HUES6 (cell line): ENCODE measurements at regions not wholly inside any gene's neighbourhood (a gene's known extent, or its start where the extent isn't known, plus 50 kb on each side); places are given as distances from the start of the nearest gene placed in this dataset.

Experiments used
- H3K27ac ChIP-seq: 2 replicates; pipeline ENCODE4 v1.7.0; 2013; ENCODE audit warnings: low read depth, mild to moderate bottlenecking, low read length, inconsistent platforms
- H3K27me3 ChIP-seq: 2 replicates; pipeline ENCODE4 v1.6.1; 2013; ENCODE audit warnings: low read length; ENCODE audit not compliant: control insufficient read depth, insufficient read depth
- H3K36me3 ChIP-seq: 2 replicates; pipeline ENCODE4 v1.6.1; 2013; ENCODE audit warnings: low read length; ENCODE audit not compliant: control insufficient read depth, insufficient read depth
- H3K4me1 ChIP-seq: 2 replicates; pipeline ENCODE4 v1.6.1; 2013; ENCODE audit warnings: low read length; ENCODE audit not compliant: control insufficient read depth, insufficient read depth
- H3K4me3 ChIP-seq: 2 replicates; pipeline ENCODE4 v1.5.1; 2013; ENCODE audit warnings: low read depth, low read length
- H3K9ac ChIP-seq: one replicate; pipeline ENCODE4 v1.6.1; 2013; ENCODE audit warnings: mild to moderate bottlenecking, low read length
- H3K9me3 ChIP-seq: 2 replicates; pipeline ENCODE4 v1.6.1; 2013; ENCODE audit warnings: low read depth, low read length; ENCODE audit not compliant: control insufficient read depth, insufficient read depth

DNA sequence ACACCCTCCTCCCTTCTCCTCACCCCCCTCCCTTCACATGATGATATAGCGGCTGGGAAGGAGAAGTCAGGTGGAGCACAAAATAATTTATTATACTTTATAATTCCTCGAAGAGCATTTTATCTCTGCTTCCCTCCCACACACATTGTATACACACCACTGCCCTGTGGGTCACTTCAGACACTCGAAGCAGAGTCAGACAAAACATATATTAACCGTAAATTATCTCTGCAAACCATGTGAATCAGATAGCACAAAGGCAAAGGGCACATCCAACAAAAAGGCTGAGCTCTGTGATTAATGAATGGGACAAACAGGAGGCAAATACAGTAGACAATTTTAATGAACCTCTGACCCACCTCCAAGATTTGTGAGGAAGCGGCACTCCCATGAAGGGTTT lies 450.7 kb downstream of the GALC start:
- Histone ChIP-seq H3K4me3 (no peak overlapping the region), H3K4me1 (no peaks in the 10 kb centered on the region), H3K36me3 (no peaks in the 10 kb centered on the region), H3K27ac (no peak overlapping the region), H3K27me3 (no peaks in the 10 kb centered on the region), H3K9ac (no peak overlapping the region), H3K9me3 (no peaks in the 10 kb centered on the region)

DNA sequence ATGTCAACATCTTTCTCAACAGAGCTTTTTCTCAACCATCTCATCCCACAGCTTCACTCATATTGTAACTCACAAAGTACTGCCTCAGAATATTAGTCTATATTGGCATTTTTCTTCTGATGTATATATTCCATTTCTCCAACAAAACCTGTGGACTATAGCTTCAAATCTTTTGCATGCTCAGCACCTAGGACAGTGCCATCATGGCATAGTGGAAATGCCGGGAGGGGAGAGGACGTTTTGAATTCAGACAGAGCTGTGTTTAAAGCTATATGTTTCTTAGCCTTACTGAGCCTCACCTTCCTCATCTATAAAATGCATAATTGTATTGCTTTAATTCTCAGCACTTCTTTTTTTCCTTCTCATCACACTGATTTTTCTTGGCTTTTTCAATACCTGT lies 452.6 kb downstream of the GALC start:
- Histone ChIP-seq H3K9ac (no peak overlapping the region), H3K27ac (no peak overlapping the region), H3K36me3 (no peaks in the 10 kb centered on the region), H3K4me3 (no peak overlapping the region), H3K4me1 (no peaks in the 10 kb centered on the region), H3K27me3 (no peaks in the 10 kb centered on the region), H3K9me3 (no peaks in the 10 kb centered on the region)

DNA sequence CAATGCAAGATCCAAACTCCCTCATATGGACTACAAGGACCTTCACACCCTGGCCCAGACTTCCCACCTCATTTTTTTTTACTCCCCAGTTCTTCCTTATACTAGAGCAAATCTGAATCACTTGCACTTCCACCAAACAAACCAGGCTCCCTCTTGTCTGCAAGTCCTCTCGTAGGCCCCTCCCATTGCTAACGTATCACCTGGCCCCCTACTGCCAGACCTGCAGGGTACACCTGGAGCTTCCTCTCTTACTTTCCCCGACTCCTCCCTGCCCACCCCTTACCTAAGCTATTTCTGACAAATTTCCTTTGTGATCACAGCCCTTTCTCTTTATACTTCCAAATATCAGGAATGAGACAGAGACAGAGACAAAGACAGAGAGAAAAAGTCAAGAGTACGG lies 463.9 kb downstream of the GALC start:
- no peak overlapping the region for H3K9ac ChIP-seq
- H3K27ac ChIP-seq, result no peak overlapping the region
- H3K27me3 ChIP-seq, result no peaks in the 10 kb centered on the region
- peaks cover 3% of the 10 kb centered on the region; the same call in 1 of the 2 replicates for H3K9me3 ChIP-seq
- no peak overlapping the region for H3K4me3 ChIP-seq
- no peaks in the 10 kb centered on the region for H3K36me3 ChIP-seq
- peaks cover 7% of the 10 kb centered on the region; the same call in 1 of the 2 replicates for H3K4me1 ChIP-seq

DNA sequence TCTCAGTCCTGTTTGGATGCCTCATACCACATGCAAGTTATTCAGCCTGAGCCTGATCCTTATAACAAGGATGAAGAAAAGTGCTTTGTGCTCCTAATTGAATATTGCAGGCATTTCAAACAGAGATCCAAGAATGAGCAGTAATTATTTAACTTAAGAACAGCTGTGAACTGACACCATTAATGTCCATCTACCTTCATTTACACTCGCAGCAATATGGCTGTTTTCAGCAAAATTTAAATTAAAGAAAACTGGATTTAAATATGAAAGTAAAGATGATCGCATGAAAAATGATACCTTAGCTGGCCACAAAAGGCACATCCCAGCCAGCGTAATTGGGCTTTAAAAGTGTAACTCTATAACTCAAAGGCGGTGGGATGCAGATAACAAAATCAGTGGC lies 466.3 kb downstream of the GALC start:
- Histone ChIP-seq H3K4me3 (no peak overlapping the region), H3K9ac (no peak overlapping the region), H3K27me3 (no peaks in the 10 kb centered on the region), H3K36me3 (no peaks in the 10 kb centered on the region), H3K27ac (no peak overlapping the region), H3K9me3 (no peaks in the 10 kb centered on the region), H3K4me1 (peaks cover 7% of the 10 kb centered on the region)

DNA sequence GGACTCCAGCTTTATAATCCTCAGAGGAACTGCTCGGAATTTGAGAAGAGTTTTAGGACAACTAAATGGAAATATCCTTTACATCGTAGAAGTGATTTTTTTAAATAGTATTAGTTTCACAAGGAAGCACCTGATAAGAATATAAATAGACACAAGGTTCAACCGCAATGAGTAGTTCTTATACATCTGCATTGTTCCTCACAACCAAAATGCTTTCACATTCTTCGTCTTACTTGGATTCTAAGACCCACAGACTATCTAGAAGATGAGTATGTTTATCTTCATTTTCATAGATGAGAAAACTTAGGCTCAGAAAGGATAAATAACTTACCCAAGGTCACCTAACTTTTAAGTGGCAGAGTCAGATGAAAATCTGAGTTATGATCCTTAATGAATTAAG lies 469.0 kb downstream of the GALC start:
- H3K4me1 ChIP-seq, result peaks cover 3% of the 10 kb centered on the region; the same call in 1 of the 2 replicates
- H3K9me3 ChIP-seq, result no peaks in the 10 kb centered on the region
- H3K27me3 ChIP-seq, result no peaks in the 10 kb centered on the region
- H3K27ac ChIP-seq, result no peak overlapping the region
- H3K4me3 ChIP-seq, result no peak overlapping the region
- H3K9ac ChIP-seq, result no peak overlapping the region
- H3K36me3 ChIP-seq, result no peaks in the 10 kb centered on the region

DNA sequence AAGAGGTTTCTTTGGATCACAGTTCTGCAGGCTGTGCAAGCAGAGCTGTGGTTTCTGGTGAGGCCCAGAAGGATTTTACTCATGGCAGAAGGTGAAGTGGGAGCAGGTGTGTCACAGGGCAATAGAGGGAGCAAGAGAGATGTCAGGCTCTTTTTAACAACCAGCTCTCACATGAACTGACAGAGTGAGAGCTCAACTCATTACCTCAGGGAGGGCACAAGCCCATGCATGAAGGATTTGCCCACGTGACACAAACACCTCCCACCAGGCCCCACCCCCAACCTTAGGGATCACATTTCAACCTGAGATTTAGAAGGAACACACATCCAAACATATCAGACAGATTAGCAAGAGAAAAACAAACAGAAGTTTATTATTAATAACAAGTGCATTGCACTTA lies 470.4 kb downstream of the GALC start:
- H3K27me3 ChIP-seq, result no peaks in the 10 kb centered on the region
- no peaks in the 10 kb centered on the region for H3K9me3 ChIP-seq
- no peaks in the 10 kb centered on the region; the same call in 1 of the 2 replicates for H3K4me1 ChIP-seq
- H3K9ac ChIP-seq, result no peak overlapping the region
- H3K4me3 ChIP-seq, result no peak overlapping the region
- H3K36me3 ChIP-seq, result no peaks in the 10 kb centered on the region
- no peak overlapping the region for H3K27ac ChIP-seq

DNA sequence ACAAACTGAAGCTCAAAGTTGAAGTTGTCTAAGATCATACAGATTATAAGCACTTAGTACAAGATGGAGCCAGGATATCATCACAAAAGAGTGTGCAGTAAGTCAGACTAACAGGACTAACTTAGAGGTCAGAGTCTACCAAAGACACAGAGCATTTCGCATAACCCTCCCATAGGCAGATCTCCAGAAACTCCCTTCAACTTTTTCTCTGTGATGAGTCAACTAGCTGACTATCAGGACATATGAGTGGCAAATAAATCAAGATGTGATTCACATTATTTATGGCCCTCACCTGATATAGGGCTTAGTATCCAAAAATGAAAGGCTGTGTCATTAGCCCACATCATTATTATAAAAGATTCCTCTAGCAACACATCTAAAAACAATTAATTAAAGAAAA lies 484.6 kb downstream of the GALC start:
- Histone ChIP-seq H3K27ac (no peak overlapping the region), H3K27me3 (no peaks in the 10 kb centered on the region), H3K4me3 (no peak overlapping the region), H3K9ac (no peak overlapping the region), H3K36me3 (no peaks in the 10 kb centered on the region), H3K4me1 (peaks cover 6% of the 10 kb centered on the region; the same call in 1 of the 2 replicates), H3K9me3 (no peaks in the 10 kb centered on the region)

DNA sequence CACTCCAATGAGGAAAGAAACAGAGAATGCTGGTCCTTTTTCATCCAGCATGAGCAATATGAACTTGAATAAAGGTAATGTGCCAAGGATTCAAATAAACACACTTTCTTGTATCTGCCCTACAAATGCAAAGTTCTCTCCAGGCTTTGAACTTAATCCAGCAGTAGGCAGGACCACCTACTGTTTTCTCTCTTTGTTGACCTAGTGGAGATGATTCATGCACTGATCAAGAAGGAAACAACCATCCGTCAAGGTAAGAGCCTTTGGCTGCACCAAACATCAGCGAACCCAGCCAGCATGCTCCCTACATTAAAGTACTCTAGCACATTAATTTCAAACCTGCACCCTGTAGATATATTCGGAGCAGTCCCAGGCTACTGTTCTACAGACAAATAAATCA lies 489.3 kb downstream of the GALC start:
- peaks cover 6% of the 10 kb centered on the region; the same call in 1 of the 2 replicates for H3K4me1 ChIP-seq
- H3K4me3 ChIP-seq, result no peak overlapping the region
- H3K9ac ChIP-seq, result no peak overlapping the region
- H3K9me3 ChIP-seq, result no peaks in the 10 kb centered on the region
- no peaks in the 10 kb centered on the region for H3K27me3 ChIP-seq
- no peak overlapping the region for H3K27ac ChIP-seq
- no peaks in the 10 kb centered on the region for H3K36me3 ChIP-seq

DNA sequence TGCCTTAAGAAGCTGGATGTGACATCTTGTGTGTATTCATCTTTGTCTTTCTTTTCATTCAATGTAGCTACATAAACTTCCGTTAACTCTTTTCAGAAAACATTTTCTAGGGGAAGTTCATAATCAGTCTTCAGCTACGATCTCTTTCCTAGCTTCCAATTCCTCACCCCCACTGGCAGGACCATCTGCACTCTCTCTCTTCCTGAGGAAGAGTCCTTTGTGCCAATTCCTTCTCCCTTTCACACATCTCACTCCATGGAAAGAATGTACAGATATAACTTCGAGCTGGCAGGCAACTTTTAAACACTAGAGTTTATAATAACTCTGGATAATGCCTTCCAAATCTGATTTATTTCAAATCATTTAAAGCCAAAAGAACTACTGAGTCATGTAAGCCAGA lies 495.7 kb downstream of the GALC start:
- Histone ChIP-seq H3K27ac (no peak overlapping the region), H3K27me3 (no peaks in the 10 kb centered on the region), H3K4me1 (no peaks in the 10 kb centered on the region), H3K36me3 (no peaks in the 10 kb centered on the region), H3K9me3 (no peaks in the 10 kb centered on the region), H3K9ac (no peak overlapping the region), H3K4me3 (no peak overlapping the region)

DNA sequence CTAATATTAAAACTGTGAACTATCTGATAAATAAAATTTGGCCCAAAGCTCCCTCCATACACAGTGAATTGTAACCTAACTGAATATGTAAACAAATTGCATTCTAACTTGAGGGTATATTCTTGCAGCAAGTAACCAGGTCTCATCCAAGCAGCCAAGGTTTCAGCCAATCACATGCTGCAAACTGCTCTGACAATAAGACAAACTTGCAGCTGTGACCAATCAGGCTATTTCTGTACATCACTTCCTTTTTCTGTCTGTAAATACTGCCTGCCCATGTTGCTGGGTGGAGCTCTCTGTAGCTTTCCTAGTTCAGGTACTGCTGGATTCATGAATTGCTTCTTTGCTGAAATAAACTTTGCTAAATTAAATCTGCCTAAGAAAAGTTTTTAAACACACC lies 499.0 kb downstream of the GALC start:
- no peak overlapping the region for H3K27ac ChIP-seq

DNA sequence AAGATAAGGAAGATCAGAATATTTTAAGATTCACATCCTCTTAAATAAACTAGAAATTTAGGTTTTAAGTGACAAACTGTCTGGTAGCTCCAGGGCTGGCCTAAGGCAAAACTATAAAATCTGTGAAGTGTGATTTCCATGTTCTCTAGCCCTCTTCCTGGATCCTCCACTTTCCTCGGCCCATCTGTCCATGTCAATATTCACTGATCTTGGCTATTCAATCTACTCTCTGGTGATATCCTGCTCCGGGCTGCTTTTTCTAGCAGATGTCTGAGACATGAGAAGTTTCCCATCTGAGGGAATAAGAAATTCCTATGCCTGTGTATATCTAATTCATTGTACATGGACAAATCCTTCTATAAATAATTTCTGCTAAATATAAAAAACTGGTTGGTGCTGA lies 500.4 kb downstream of the GALC start:
- H3K36me3 ChIP-seq, result no peaks in the 10 kb centered on the region
- H3K27ac ChIP-seq, result no peak overlapping the region
- H3K4me1 ChIP-seq, result peaks cover 10% of the 10 kb centered on the region; the same call in 1 of the 2 replicates
- H3K4me3 ChIP-seq, result no peak overlapping the region
- no peaks in the 10 kb centered on the region for H3K9me3 ChIP-seq
- no peak overlapping the region for H3K9ac ChIP-seq
- H3K27me3 ChIP-seq, result no peaks in the 10 kb centered on the region

More for the DNA sequence above, 499.0 kb downstream of the GALC start:
- H3K4me3 ChIP-seq, result no peak overlapping the region
- no peak overlapping the region for H3K9ac ChIP-seq
- H3K27me3 ChIP-seq, result no peaks in the 10 kb centered on the region
- no peaks in the 10 kb centered on the region for H3K9me3 ChIP-seq
- H3K4me1 ChIP-seq, result peaks cover 10% of the 10 kb centered on the region; the same call in 1 of the 2 replicates
- no peaks in the 10 kb centered on the region for H3K36me3 ChIP-seq

DNA sequence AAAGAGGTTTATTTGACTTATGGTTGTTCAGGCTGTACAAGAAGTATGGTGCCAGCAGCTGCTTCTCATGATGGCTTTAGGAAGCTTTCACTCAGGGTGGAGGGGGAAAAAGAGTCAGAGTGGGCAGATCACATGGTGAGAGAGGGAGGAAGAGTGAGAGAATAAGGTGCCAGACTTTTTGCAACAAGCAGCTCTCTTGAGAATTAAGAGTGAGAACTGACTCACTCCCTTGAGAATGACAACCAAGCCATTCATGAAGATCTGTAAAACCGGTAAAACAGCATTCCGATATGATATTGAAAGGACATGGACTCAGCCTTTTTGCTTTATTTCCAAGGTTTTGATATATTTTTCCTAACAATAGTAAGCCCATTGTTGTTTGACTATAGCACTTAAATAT lies 501.2 kb downstream of the GALC start:
- 0 out of 2 replicates have a peak overlapping the region, but pooled peaks have one; percentile 42 for H3K27ac ChIP-seq
- no peak overlapping the region for H3K4me3 ChIP-seq
- no peaks in the 10 kb centered on the region for H3K27me3 ChIP-seq
- H3K36me3 ChIP-seq, result no peaks in the 10 kb centered on the region
- no peaks in the 10 kb centered on the region for H3K9me3 ChIP-seq
- no peak overlapping the region for H3K9ac ChIP-seq
- H3K4me1 ChIP-seq, result peaks cover 10% of the 10 kb centered on the region; the same call in 1 of the 2 replicates
